ENCODE measurements at regions not wholly inside any gene's neighbourhood (a gene's known extent, or its start where the extent isn't known, plus 50 kb on each side); places are given as distances from the start of the nearest gene placed in this dataset.
"Not testable (repeated sequence)": the region's sequence is repeated elsewhere in the genome, so short reads cannot be mapped to it uniquely, and the experiment has no call there.

DNA sequence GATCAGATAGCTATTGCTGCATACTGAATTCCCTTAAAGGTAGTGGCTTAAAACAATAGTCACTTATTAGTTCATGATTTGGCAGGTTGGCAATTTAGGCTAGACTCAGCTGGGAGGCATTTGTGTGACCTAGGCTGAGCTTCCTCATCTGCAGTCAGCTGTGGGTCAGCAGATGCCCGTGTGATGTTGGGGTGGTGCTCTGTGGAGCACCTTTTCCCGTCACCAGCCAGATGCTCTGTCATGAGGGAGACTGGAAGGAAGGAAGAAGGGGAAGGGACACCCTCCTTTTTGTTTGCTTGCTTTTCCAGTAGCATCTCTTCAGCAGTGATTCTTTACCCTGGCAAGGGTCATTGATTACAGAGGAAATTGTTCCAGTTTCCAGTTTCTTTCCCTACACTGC, 99.1 kb downstream of the NPIPB5 start:
- H3K4me1 ChIP-seq; H3K4me3 ChIP-seq; in situ Hi-C loops (cut with MboI; ENCODE audit: low sequenced_read_pairs in 4 of 4); DNase-seq; intact Hi-C loops (cut with DNase I; ENCODE audit: low total_unique reads); H3K27ac ChIP-seq; ATAC-seq; H3K9me3 ChIP-seq; H3K36me3 ChIP-seq; H3K27me3 ChIP-seq: not testable (repeated sequence)

DNA sequence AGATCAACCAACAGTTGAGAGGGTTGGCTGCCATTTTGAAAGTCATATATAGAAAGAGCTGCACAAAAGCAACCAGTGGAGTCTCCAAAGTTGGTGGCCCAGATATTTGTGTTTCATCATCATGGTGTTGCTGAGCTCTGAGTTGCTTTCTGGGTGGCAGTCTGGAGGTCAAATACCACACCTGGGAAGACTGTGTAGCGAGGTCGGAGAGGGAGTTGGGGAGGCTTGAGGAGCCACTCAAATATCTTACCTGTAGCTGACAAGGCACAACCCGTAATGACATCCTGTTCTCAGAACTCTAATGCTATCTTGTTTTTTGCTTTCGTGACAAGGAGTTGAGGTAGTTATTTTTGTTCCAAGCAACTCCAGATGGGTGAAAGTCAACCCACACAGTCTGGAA, 100.4 kb downstream of the NPIPB5 start:
- in situ Hi-C loops (cut with MboI; ENCODE audit: low sequenced_read_pairs in 4 of 4); intact Hi-C loops (cut with DNase I; ENCODE audit: low total_unique reads); H3K9me3 ChIP-seq; H3K4me3 ChIP-seq; H3K4me1 ChIP-seq; DNase-seq; H3K27me3 ChIP-seq; H3K36me3 ChIP-seq; H3K27ac ChIP-seq; ATAC-seq: not testable (repeated sequence)

DNA sequence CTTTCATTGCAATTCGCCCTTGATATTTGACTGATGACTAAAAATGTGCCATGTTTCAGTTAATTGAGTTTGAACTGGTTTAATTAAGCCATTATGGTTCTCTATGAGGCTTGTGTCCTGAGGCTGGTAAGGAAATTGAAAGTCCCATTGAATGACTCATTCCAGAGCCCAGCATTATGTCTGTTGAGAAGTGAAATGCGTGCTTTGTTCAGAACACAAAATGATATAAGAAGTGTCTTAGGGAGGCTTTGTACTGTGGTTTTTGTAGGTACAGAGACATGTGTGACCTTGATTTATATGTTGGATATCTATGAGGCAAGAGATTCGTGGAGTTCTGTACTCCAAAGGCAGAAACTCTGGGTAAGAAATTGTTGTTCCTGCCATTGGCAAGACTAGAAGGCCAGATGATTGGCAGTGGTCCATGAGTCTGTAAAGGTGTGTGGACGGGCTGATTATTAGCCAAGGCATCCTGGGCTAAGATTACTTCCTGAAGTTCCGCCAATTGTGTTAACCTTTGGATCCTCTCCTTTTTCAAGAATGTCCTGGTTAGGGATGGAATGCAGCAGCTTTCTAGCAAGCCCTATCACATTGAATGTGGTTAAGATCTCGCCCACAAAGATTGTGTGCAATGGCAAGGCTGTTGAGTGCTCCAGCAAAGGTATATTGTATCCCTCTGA, 103.7 kb downstream of the NPIPB5 start:
- no peak overlapping the region for H3K4me3 ChIP-seq
- no peak for DNase-seq
- intact Hi-C loops (cut with DNase I; ENCODE audit: low total_unique reads): no loop called here
- H3K27ac ChIP-seq: no peak overlapping the region
- ATAC-seq: no peak
- no peaks in the 10 kb centered on the region for H3K36me3 ChIP-seq
- TF ChIP-seq, protein P1, sequence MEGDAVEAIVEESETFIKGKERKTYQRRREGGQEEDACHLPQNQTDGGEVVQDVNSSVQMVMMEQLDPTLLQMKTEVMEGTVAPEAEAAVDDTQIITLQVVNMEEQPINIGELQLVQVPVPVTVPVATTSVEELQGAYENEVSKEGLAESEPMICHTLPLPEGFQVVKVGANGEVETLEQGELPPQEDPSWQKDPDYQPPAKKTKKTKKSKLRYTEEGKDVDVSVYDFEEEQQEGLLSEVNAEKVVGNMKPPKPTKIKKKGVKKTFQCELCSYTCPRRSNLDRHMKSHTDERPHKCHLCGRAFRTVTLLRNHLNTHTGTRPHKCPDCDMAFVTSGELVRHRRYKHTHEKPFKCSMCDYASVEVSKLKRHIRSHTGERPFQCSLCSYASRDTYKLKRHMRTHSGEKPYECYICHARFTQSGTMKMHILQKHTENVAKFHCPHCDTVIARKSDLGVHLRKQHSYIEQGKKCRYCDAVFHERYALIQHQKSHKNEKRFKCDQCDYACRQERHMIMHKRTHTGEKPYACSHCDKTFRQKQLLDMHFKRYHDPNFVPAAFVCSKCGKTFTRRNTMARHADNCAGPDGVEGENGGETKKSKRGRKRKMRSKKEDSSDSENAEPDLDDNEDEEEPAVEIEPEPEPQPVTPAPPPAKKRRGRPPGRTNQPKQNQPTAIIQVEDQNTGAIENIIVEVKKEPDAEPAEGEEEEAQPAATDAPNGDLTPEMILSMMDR (IDR thresholded peaks at IDR 0.05 in 4 of 5, conservative IDR thresholded peaks at IDR 0.05 in 1 of 5): no peak
- no peak for TF ChIP-seq POLR2A (IDR thresholded peaks at IDR 0.05)
- no peaks in the 10 kb centered on the region for H3K4me1 ChIP-seq
- no peaks in the 10 kb centered on the region for H3K27me3 ChIP-seq
- in situ Hi-C loops (cut with MboI; ENCODE audit: low sequenced_read_pairs in 4 of 4): no loop called here
- H3K9me3 ChIP-seq: peaks cover 0 to 3% (median 0%) of the 10 kb centered on the region in 3 donors

DNA sequence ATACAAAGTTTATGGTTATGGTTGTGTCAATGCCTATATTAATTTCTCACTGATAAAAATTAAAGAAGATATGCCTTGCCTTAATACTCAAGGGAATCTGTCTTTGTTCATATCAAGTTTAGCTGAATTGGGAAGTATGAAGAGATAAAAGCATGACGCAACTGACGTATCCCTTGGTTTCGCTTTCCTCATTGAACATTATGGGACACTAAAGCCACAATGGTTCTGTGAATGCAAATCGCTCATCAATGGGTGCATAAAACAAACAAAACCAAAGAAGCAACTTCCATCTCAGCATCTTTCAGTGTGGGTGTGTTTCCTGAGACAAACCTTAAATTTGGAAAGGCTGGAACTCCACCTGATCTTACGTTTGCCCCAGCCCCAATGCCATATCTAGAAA, 108.2 kb downstream of the NPIPB5 start:
- in situ Hi-C loops (cut with MboI; ENCODE audit: low sequenced_read_pairs in 4 of 4) (no loop called here), intact Hi-C loops (cut with DNase I; ENCODE audit: low total_unique reads) (no loop called here)
- Histone ChIP-seq H3K4me1 (no peaks in the 10 kb centered on the region), H3K4me3 (no peak overlapping the region), H3K27me3 (no peaks in the 10 kb centered on the region), H3K27ac (no peak overlapping the region), H3K9me3 (peaks cover 0 to 1% (median 0%) of the 10 kb centered on the region in 3 donors), H3K36me3 (no peaks in the 10 kb centered on the region)
- TF ChIP-seq, protein P1 (IDR thresholded peaks at IDR 0.05 in 4 of 5, conservative IDR thresholded peaks at IDR 0.05 in 1 of 5): no peak
- TF ChIP-seq POLR2A (IDR thresholded peaks at IDR 0.05): no peak
- ATAC-seq: no peak
- DNase-seq: no peak

DNA sequence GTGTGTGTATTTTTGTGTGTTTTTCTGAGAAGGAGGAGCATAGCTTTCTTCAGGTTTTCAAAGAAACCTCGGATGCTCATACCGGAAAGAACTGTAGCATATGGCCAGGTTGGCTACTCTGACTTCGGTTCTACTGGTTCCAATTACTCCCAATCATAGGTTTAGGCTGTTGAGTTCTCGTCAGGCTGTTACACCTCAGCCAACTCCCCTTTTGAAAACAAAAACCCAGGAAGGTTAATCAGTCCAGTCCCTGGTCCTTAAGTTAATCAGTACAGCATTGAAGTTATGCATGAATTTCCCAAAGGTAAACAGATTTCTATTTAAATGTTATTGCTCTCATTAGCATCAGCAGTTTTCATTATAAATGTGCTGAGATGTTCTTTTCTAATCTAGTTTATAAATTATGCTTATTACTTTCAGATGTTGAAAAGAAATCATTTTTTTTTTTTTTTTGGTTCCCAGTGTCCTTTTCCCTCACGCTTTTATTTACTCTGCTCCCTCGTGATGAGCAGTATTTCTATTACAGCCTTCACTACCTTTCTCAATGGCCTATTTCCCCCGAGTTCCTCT, 111.0 kb downstream of the NPIPB5 start:
- no peaks in the 10 kb centered on the region for H3K9me3 ChIP-seq
- no peaks in the 10 kb centered on the region for H3K36me3 ChIP-seq
- H3K27me3 ChIP-seq: no peaks in the 10 kb centered on the region
- H3K4me1 ChIP-seq: no peaks in the 10 kb centered on the region
- ATAC-seq (no peak), DNase-seq (no peak)
- in situ Hi-C loops (cut with MboI; ENCODE audit: low sequenced_read_pairs in 4 of 4): no loop called here
- intact Hi-C loops (cut with DNase I; ENCODE audit: low total_unique reads): no loop called here
- no peak overlapping the region for H3K4me3 ChIP-seq
- TF ChIP-seq POLR2A (IDR thresholded peaks at IDR 0.05): no peak
- TF ChIP-seq, protein P1 (IDR thresholded peaks at IDR 0.05 in 4 of 5, conservative IDR thresholded peaks at IDR 0.05 in 1 of 5): no peak
- H3K27ac ChIP-seq: no peak overlapping the region

DNA sequence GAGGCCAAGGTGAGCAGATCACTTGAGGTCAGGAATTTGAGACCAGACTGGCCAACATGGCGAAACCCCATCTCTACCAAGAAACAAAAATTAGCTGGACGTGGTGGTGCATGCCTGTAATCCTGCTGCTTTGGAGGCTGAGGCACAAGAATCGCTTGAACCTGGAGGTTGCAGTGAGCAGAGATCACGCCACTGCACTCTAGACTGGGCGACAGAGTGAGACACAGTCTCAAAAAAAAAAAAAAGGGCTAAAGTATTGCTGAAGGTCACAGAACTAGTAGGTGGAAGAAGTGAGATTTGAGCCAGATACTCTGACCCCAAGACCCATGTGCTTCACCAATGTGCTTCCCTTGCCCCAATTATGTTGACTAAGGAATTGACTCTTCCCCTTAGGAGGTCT, 112.0 kb downstream of the NPIPB5 start:
- Histone ChIP-seq H3K27ac (no peak overlapping the region), H3K36me3 (no peaks in the 10 kb centered on the region), H3K27me3 (no peaks in the 10 kb centered on the region), H3K4me1 (no peaks in the 10 kb centered on the region), H3K4me3 (no peak overlapping the region), H3K9me3 (no peaks in the 10 kb centered on the region)
- ATAC-seq: no peak
- TF ChIP-seq, protein P1 (IDR thresholded peaks at IDR 0.05 in 4 of 5, conservative IDR thresholded peaks at IDR 0.05 in 1 of 5): no peak
- no peak for TF ChIP-seq POLR2A (IDR thresholded peaks at IDR 0.05)
- no peak for DNase-seq
- in situ Hi-C loops (cut with MboI; ENCODE audit: low sequenced_read_pairs in 4 of 4): no loop called here
- intact Hi-C loops (cut with DNase I; ENCODE audit: low total_unique reads): no loop called here

All from gastrocnemius medialis (tissue), 4 donors.